Posterior vena cava (tissue), 2 donors: ENCODE measurements at regions not wholly inside any gene's neighbourhood (a gene's known extent, or its start where the extent isn't known, plus 50 kb on each side); places are given as distances from the start of the nearest gene placed in this dataset.

Source experiments
- DNase-seq: peaks from one replicate; pipeline ENCODE4 v3.0.0-alpha.2; 2020; ENCODE audit warnings: low spot score
- intact Hi-C, 2 donors: fragments of 100-400 bp; cut with DNase I; formaldehyde crosslinking; loops; one replicate each; pipeline versions ENCODE4 v1.14.1 to v1.14.2; 2022 to 2023
- donor health status: DM: yes; HTN: yes; CAD: no.
- donor health status: DM: yes; HTN: yes; CAD: no.

DNA sequence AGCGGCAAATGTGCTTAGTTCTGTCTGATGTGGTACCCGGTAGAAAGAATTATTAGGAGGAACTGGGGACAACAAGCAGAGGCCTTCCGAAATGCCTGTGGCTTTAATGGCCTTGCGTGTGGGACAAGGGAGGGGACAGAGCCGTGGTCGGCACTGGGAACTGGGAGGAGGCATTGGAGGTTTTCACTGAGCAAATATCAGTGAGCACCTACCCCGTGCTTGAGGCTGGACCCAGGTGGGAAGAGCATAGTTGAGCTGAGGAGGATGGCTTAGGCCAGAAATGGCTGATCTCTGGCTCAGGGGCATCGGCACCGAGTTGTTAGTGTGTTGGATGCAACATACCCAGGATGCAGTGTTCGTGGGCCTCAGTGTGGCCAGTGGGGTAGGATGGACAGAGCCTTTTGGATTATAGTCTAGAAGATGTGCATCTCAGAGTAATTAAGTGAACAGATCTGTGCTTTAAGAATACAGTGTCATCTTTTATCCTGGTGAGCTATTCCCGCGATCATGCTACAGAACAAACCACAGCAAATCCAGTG lies 201.3 kb downstream of the TEX29 start:
- intact Hi-C loops = no loop called here
- peak; percentile 67 for DNase-seq

GRCh38 chr13:111525320-111526118 lies 205.1 kb downstream of the TEX29 start:
- DNase-seq = no peak
- intact Hi-C loops = no loop called here

DNA sequence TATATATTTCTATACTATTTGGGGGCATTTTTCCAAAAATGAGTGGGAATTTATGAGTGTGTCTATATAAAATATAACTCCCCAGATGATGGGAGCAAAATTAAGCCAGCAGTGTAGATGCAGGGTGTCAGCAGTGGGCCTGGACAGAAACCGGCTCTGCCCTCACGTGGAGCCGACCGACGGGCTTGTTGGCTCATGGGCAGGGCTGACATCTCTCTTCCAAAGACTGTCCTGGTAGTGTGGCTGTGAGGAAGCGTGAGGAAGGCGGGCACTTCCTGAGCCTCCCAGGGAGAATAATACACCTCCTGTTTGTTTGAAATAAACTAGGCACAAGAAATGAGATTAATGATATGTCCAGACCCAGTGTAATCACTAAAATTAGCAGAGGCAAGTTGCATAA lies 206.5 kb downstream of the TEX29 start:
- intact Hi-C loops = no loop called here
- peak; percentile 68 for DNase-seq

- DNase-seq = peak; percentile 34
- intact Hi-C loops = no loop called here
Measured at GRCh38 chr13:111527614-111528229, 207.3 kb downstream of the TEX29 start.

- intact Hi-C loops = no loop called here
- DNase-seq = no peak
Measured at GRCh38 chr13:111528513-111528912, 208.1 kb downstream of the TEX29 start.

- intact Hi-C loops = no loop called here
- DNase-seq = peak; percentile 46
Measured at GRCh38 chr13:111530137-111530870, 209.9 kb downstream of the TEX29 start.

- no peak for DNase-seq
- intact Hi-C loops = no loop called here
Measured at GRCh38 chr13:111531505-111531904, 211.1 kb downstream of the TEX29 start.

- intact Hi-C loops = no loop called here
- DNase-seq = no peak
Measured at GRCh38 chr13:111532111-111532510, 211.7 kb downstream of the TEX29 start.

DNA sequence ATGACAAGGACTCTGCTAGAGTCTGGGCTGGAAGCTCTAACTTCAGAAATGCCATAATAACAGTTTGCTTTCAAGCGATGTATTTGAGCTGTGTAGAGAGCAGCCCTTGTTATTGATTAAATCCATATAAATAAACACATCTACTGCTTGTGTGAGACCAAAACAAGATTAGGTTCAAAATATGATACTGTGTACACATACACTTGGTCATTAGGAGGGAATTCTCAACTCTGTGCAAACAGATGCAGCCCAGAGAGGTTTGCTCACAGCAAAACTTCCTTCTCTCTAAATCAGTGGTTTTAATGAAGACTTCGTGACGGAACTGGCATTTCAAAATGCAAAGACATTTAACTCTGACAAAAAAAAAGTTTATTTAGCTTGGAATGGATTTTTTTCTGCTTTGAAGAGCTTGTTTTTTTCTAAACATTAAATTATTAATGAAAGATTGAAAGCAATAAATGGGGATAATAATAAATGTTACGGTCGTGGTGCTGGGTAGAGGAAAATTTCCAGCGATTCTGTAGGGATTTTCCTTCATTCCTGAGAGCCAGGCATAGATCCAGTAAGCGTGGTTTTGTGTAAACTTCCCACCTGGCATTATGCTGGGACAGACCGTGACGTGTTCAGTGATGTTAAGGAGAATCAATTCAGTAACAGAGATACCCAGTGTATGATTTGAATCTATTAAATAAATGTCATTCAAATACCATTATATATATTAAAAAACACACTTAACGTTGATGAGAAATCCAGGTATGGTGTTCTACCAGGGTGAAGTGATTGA lies 213.7 kb downstream of the TEX29 start:
- intact Hi-C loops = no loop called here
- no peak for DNase-seq

GRCh38 chr13:111534751-111535522 lies 214.5 kb downstream of the TEX29 start:
- peak; percentile 54 for DNase-seq
- intact Hi-C loops = no loop called here

DNA sequence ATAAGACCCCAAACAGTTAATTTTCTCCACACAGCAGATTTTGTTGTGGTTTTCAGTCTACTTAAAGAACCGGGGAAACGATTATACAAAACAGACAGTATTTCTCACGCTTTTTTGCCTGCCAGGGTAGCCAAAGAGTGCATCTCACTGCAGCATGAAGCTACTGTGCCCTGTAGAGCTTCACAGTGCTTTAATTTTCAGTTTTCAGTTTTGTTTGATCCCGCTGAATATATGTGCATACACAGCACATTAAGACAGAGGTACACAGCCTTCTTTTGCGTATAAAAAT lies 215.0 kb downstream of the TEX29 start:
- intact Hi-C loops = no loop called here

DNA sequence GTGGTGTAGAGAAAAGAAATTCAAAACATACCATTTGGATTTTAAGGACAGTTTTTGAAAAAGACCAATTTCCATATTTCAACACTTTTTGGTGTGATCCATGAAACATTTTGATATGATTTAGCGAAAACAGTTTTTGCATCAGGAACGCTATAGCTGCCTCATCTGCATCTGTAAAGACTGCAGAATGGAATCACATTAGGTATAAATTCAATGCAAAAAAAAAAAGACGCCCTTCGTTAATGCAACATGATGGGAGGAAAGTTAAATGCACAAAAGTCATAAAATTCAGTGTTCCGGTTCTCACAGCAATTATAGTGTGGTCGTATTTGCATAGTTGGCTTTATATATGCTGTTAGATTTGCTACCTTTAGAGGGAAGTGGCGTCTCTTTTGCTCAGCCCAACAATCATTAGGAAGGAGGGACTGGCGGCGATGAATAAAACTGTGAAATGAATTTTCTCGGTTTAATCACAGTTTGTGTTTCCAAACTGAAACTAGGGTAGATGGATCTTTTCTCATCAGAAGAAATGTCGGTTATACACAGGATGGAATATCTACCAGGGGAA lies 215.7 kb downstream of the TEX29 start:
- intact Hi-C loops = no loop called here

More for the DNA sequence above, 215.0 kb downstream of the TEX29 start:
- DNase-seq = no peak

GRCh38 chr13:111537115-111537728 lies 216.8 kb downstream of the TEX29 start:
- intact Hi-C loops = no loop called here
- DNase-seq = peak; percentile 59

More for the DNA sequence above, 215.7 kb downstream of the TEX29 start:
- DNase-seq = no peak

- intact Hi-C loops = no loop called here
- DNase-seq = peak; percentile 38
Measured at GRCh38 chr13:111537843-111538499, 217.5 kb downstream of the TEX29 start.

DNA sequence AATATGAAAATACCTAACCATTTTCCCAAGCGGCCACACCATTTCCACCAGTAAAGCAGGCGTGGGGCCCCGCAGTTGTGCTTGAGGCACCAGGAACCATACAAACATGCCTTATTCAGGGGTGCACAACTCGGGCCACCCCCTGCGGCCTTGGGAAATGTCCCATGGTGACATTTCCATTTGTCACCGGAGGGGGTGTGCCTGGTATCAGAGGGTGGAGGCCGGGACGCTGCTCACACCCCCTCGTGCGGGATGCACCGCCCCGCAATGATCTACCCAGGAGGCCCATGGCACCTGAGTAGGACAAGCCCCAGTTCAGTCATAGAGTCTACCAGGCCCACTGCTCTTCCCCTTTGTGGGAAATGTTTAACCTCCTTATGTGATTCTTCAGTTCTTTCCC lies 218.8 kb downstream of the TEX29 start:
- intact Hi-C loops = no loop called here
- DNase-seq = peak; percentile 62

DNA sequence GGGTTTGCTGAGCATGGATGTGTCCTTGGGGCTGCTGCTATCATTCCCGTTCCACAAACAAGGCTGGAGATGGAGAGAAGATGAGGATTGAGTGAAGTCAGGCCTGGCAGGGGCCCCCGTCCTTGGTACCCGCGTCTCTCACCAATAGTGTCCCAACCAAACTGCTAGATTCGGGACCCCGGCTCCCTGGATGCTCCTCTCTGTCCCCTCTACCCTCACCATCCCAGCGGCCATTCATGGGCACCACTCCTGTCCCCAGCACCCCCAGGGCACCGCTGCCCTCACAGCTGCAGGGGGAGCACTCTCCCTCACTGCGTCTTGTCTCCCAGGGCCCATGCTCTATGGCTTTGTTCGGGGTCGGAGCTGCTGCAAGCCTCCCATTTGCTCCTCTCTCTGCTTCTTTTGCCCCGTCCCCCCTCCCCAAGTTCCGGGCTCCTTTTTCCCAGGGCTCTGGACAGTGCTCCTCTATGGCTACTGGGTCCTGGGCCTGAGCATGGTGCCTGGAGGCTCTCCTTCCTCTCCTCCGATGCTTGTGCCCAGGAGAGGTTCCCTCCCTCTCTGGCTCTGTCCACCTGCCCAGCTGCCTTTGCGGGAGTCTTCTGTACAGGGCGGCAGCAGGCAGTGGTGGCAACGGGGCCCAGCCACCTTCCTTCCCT lies 219.5 kb downstream of the TEX29 start:
- intact Hi-C loops = no loop called here
- DNase-seq = peak; percentile 60

- intact Hi-C loops = no loop called here
- DNase-seq = peak; percentile 71
Measured at GRCh38 chr13:111540486-111540885, 220.0 kb downstream of the TEX29 start.
